Kidney (tissue), 13 donors: ENCODE measurements at regions not wholly inside any gene's neighbourhood (a gene's known extent, or its start where the extent isn't known, plus 50 kb on each side); places are given as distances from the start of the nearest gene placed in this dataset.

Source experiments
- DNase-seq, 5 donors: peaks; one replicate each; pipeline ENCODE4 v3.0.0-alpha.2; 2013 to 2020
- FAIRE-seq: peaks from 2 replicates; lab custom pipeline; 2012; peaks lifted over from hg19 to GRCh38; lab: Jason Lieb, UNC
- H3K27ac ChIP-seq, 2 donors: one replicate each; pipeline ENCODE4 v1.7.0; 2013; ENCODE audit warnings: low read depth in 2 of 2, low read length in 2 of 2, inconsistent platforms in 1 of 2
- H3K27me3 ChIP-seq: one replicate; pipeline ENCODE4 v1.7.1; 2013; ENCODE audit warnings: low read length, inconsistent platforms; ENCODE audit not compliant: control insufficient read depth, insufficient read depth
- H3K36me3 ChIP-seq, 3 donors: one replicate each; pipeline versions ENCODE4 v1.7.0 to v1.7.1; 2013; ENCODE audit warnings: low read length in 3 of 3, control low read depth in 1 of 3, inconsistent platforms in 1 of 3; ENCODE audit not compliant: insufficient read depth in 3 of 3, control insufficient read depth in 2 of 3
- H3K4me1 ChIP-seq, 3 donors: one replicate each; pipeline versions ENCODE4 v1.7.0 to v1.7.1; 2013; ENCODE audit warnings: low read length in 3 of 3, inconsistent platforms in 1 of 3, low read depth in 1 of 3; ENCODE audit not compliant: control insufficient read depth in 2 of 3, insufficient read depth in 2 of 3
- H3K4me3 ChIP-seq, 3 donors: one replicate each; pipeline versions ENCODE4 v1.7.0 to v1.8.1; 2013; ENCODE audit warnings: low read length in 3 of 3, control low read depth in 1 of 3, inconsistent platforms in 1 of 3
- H3K9ac ChIP-seq, 3 donors: one replicate each; pipeline versions ENCODE4 v1.7.0 to v1.7.1; 2013; ENCODE audit warnings: low read length in 3 of 3, control low read depth in 1 of 3, inconsistent platforms in 1 of 3
- H3K9me3 ChIP-seq, 3 donors: one replicate each; pipeline versions ENCODE4 v1.7.0 to v1.7.1; 2013; ENCODE audit warnings: low read length in 3 of 3, control low read depth in 1 of 3, inconsistent platforms in 1 of 3; ENCODE audit not compliant: control insufficient read depth in 2 of 3, insufficient read depth in 1 of 3
- CTCF ChIP-seq: IDR thresholded peaks from 3 replicates; pipeline ENCODE4 v1.5.1; 2012; ENCODE audit warnings: mild to moderate bottlenecking, moderate library complexity, borderline replicate concordance; ENCODE audit not compliant: insufficient read depth; ENCODE audit errors: extremely low read depth
- intact Hi-C: fragments of 100-400 bp; cut with DNase I; formaldehyde crosslinking; loops from one replicate; pipeline ENCODE4 v1.11.1; 2022
- donor health status: control.
- donor health status: control.
- donor health status: control.
- donor health status: control.
- donor health status: control.
- donor health status: DM: yes; HTN: yes; CAD: no.
- donor health status: Normal renal cell carcinoma (clear cell type).

DNA sequence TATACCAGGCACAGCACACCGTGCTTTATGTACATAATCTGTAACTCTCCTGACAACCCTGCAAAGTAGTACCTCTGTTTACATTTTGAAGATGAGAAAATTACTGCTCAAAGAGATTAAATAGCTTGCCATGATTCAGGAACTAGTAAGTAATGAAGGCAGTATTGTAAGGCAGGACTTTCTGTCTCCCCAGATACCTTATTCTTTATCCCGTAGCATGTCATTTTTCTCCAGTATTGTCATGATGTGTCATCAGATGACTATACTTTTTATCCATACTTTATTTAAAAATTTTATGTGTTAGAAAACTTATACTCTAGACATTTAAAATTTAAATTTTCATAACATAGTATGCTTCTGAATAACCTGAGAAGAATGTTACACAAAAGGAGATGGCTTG, 188.3 kb upstream of the NUDT6 start:
- FAIRE-seq, result no peak
- H3K4me1 ChIP-seq, result no peaks in the 10 kb centered on the region
- H3K4me3 ChIP-seq, result no peak overlapping the region
- TF ChIP-seq CTCF, result no peak
- H3K27ac ChIP-seq, result no peak overlapping the region
- no peak overlapping the region for H3K9ac ChIP-seq
- no peak for DNase-seq
- H3K9me3 ChIP-seq, result no peaks in the 10 kb centered on the region
- H3K27me3 ChIP-seq, result no peaks in the 10 kb centered on the region
- H3K36me3 ChIP-seq, result no peaks in the 10 kb centered on the region
- intact Hi-C loops, result loop anchor here (10.0 kb wide), 1 partner anchor 1004 kb away; no protein-coding TSS in a partner anchor

DNA sequence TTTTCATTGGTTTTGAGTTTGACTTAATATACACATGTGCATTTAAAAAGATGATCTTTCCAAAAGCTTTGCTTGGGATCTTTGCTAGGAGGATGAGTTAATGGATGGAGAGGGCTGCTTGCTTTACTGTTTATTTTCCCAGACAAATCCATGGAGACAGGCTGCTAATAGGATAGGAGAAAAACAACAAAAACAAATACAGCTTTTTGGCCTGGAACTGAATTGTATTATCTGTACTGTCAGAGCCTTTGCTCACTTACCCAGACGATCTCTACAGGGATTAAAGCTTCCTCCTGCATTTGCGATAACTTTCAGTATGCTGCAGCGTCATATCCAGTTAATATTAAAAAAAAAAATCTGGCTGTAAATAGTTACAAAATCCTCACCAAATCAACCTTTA, 190.8 kb upstream of the NUDT6 start:
- intact Hi-C loops, result loop anchor here (10.0 kb wide), 1 partner anchor 1002 kb away; no protein-coding TSS in a partner anchor
- FAIRE-seq (no peak), DNase-seq (peak in 2 of 5 donors; percentile 12 to 42)
- no peak for TF ChIP-seq CTCF
- Histone ChIP-seq H3K9me3 (no peaks in the 10 kb centered on the region), H3K4me3 (no peak overlapping the region), H3K27ac (no peak overlapping the region), H3K27me3 (no peaks in the 10 kb centered on the region), H3K9ac (no peak overlapping the region), H3K36me3 (no peaks in the 10 kb centered on the region), H3K4me1 (no peaks in the 10 kb centered on the region)

GRCh38 chr4:123114084-123114914, 191.9 kb upstream of the NUDT6 start:
- no peaks in the 10 kb centered on the region for H3K4me1 ChIP-seq
- no peak overlapping the region for H3K27ac ChIP-seq
- H3K27me3 ChIP-seq, result no peaks in the 10 kb centered on the region
- FAIRE-seq (no peak), DNase-seq (peak in 1 of 5 donors; percentile 37)
- TF ChIP-seq CTCF, result no peak
- H3K9ac ChIP-seq, result no peak overlapping the region
- no peaks in the 10 kb centered on the region for H3K9me3 ChIP-seq
- no peaks in the 10 kb centered on the region for H3K36me3 ChIP-seq
- intact Hi-C loops, result loop anchor here (10.0 kb wide), 1 partner anchor 1001 kb away; no protein-coding TSS in a partner anchor
- no peak overlapping the region for H3K4me3 ChIP-seq
